Stomach (tissue), 8 donors: ENCODE measurements at regions not wholly inside any gene's neighbourhood (a gene's known extent, or its start where the extent isn't known, plus 50 kb on each side); places are given as distances from the start of the nearest gene placed in this dataset.

Experiments
- DNase-seq, 2 donors: peaks; one replicate each; pipeline versions ENCODE4 v3.0.0 to v3.0.0-alpha.2; 2013 to 2019
- H3K27ac ChIP-seq, 5 donors: fragments of 200-600 bp in 4 of 5; sonication (generic) in 4 of 5; one replicate each; pipeline ENCODE4 v1.5.1; 2013 to 2019; ENCODE audit warnings: mild to moderate bottlenecking in 1 of 5, moderate library complexity in 1 of 5
- H3K27me3 ChIP-seq, 3 donors: fragments of 200-600 bp; sonication (generic); one replicate each; pipeline ENCODE4 v1.5.1; 2017 to 2019; ENCODE audit warnings: mixed run types in 1 of 3
- H3K36me3 ChIP-seq, 4 donors: fragments of 200-600 bp; sonication (generic); 1 replicate in 3 of 4; 2 replicates in 1 of 4; pipeline ENCODE4 v1.5.1; 2016 to 2019
- H3K4me1 ChIP-seq, 4 donors: fragments of 200-600 bp; sonication (generic); one replicate each; pipeline ENCODE4 v1.5.1; 2016 to 2019
- H3K4me3 ChIP-seq, 4 donors: fragments of 200-600 bp; sonication (generic) in 3 of 4; one replicate each; pipeline ENCODE4 v1.5.1; 2016 to 2019; ENCODE audit warnings: mild to moderate bottlenecking in 1 of 4
- H3K9me3 ChIP-seq, 4 donors: fragments of 200-600 bp; sonication (generic); one replicate each; pipeline ENCODE4 v1.5.1; 2016 to 2019
- EP300 ChIP-seq: sonication (generic); formaldehyde crosslinking; IDR thresholded peaks from one replicate; pipeline ENCODE4 v1.6.1; 2017; ENCODE audit warnings: antibody characterized with exemption
- POLR2A ChIP-seq, 4 donors: fragments of 450-650 bp; IDR thresholded peaks; one replicate each; pipeline ENCODE4 v1.6.1; 2016; ENCODE audit warnings: antibody characterized with exemption in 4 of 4, control low read depth in 2 of 4, mild to moderate bottlenecking in 1 of 4, moderate library complexity in 1 of 4
- POLR2AphosphoS5 ChIP-seq, 3 donors: sonication (generic); formaldehyde crosslinking; IDR thresholded peaks; one replicate each; pipeline ENCODE4 v1.6.1; 2016; ENCODE audit warnings: antibody characterized with exemption in 3 of 3
- WGBS, 5 donors: extraction: QIAGEN DNeasy Blood & Tissue Kit in 3 of 5; methylation state at CpG; one replicate each; pipeline versions ENCODE4 v1.1.5 to v1.1.7; 2013 to 2018; 5-methylcytosine and 5-hydroxymethylcytosine counted together
- intact Hi-C: fragments of 100-400 bp; cut with DNase I; formaldehyde crosslinking; loops from one replicate; pipeline ENCODE4 v1.15.1; 2023; ENCODE audit warnings: low total_unique reads
- TF ChIP-seq, protein P1 (sequence below), 7 experiments: fragments of 450-650 bp in 4 of 7; fragments of 200-600 bp in 3 of 7; sonication (generic) in 3 of 7; IDR thresholded peaks; one replicate each; pipeline ENCODE4 v1.5.1; 2016 to 2019; ENCODE audit warnings: antibody characterized with exemption in 7 of 7, control low read depth in 2 of 7, mild to moderate bottlenecking in 1 of 7
- donor health status: healthy with polysubstance abuse.
- donor health status: Bipolar disorder and iron deficiency.
- donor health status: healthy.

DNA sequence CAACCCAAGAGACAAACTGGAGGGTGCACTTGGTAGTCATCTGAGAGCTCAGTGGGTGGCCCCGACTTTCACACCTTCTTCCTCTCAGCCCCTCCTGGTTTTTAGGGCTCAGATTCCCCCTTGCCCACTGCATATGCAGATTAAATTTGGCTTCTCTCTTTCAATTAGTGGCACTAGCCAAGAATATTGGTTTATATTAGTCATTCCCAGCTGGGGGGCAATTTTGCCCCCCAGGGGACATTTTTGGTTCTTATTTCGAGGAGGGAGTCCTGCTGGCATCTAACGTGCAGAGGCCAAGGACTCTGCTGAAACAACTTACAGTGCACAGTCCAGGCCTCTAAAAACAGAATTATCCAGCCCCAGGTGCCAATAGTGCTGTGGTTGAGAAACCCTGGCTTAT is 216.0 kb downstream of the RPS24 start:
- DNase-seq = no peak
- peaks cover 0 to 16% (median 9%) of the 10 kb centered on the region in 4 donors for H3K4me1 ChIP-seq
- no peak overlapping the region for H3K4me3 ChIP-seq
- no peaks in the 10 kb centered on the region for H3K27me3 ChIP-seq
- H3K27ac ChIP-seq = peak overlapping the region in 2 of 5 donors; percentile 14 to 76
- WGBS, 5 donors = 64 to 78% (median 67%) methylated on average over 3 of the region's 3 CpGs
- no peaks in the 10 kb centered on the region for H3K36me3 ChIP-seq
- intact Hi-C loops = no loop called here
- H3K9me3 ChIP-seq = no peaks in the 10 kb centered on the region
- TF ChIP-seq POLR2AphosphoS5 (IDR thresholded peaks at IDR 0.05) (no peak), EP300 (no peak), POLR2A (IDR thresholded peaks at IDR 0.05) (no peak)
- TF ChIP-seq, protein P1, sequence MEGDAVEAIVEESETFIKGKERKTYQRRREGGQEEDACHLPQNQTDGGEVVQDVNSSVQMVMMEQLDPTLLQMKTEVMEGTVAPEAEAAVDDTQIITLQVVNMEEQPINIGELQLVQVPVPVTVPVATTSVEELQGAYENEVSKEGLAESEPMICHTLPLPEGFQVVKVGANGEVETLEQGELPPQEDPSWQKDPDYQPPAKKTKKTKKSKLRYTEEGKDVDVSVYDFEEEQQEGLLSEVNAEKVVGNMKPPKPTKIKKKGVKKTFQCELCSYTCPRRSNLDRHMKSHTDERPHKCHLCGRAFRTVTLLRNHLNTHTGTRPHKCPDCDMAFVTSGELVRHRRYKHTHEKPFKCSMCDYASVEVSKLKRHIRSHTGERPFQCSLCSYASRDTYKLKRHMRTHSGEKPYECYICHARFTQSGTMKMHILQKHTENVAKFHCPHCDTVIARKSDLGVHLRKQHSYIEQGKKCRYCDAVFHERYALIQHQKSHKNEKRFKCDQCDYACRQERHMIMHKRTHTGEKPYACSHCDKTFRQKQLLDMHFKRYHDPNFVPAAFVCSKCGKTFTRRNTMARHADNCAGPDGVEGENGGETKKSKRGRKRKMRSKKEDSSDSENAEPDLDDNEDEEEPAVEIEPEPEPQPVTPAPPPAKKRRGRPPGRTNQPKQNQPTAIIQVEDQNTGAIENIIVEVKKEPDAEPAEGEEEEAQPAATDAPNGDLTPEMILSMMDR (IDR thresholded peaks at IDR 0.05) = no peak

DNA sequence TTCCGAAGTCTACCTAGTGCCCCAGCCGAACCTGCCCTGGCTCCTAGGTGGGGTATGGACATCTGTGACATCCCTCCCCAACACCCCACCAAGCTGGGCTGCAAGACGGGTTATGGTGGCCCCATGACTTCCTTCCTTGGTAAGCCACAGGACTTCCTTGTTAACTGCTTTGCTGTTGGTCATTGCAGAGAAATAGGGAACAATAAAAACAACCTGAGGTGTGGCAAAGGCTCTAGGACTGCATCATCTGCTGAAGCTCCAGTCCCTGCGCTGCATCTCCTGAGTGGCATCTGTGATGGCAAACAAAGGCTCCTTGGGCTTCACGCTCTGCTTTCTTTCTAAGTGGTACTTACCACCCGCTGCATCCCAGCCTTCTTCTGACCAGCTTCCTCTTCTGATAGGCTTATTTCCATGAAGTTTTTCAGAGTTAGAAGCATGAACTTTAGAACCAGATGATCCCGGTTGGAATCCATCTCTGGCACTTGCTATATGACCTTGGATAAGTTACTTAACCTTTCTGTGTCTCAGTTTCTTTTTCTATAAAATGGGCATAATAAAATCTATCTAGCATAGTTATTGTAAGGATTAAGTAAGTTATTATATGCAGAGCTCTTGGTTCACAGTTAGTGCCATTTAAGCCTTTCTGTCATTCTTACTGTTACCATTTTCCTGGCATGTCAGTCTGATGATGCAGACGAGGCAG is 216.8 kb downstream of the RPS24 start:
- DNase-seq = no peak
- H3K27me3 ChIP-seq = no peaks in the 10 kb centered on the region
- intact Hi-C loops = no loop called here
- H3K36me3 ChIP-seq = no peaks in the 10 kb centered on the region
- TF ChIP-seq POLR2AphosphoS5 (IDR thresholded peaks at IDR 0.05) = no peak
- TF ChIP-seq POLR2A (IDR thresholded peaks at IDR 0.05) = no peak
- no peak for TF ChIP-seq EP300
- TF ChIP-seq, protein P1 (IDR thresholded peaks at IDR 0.05) = no peak
- H3K9me3 ChIP-seq = no peaks in the 10 kb centered on the region
- no peak overlapping the region for H3K4me3 ChIP-seq
- H3K4me1 ChIP-seq = peaks cover 0 to 21% (median 9%) of the 10 kb centered on the region in 4 donors
- H3K27ac ChIP-seq = peak overlapping the region in 1 of 5 donors; percentile 31
- 73 to 82% (median 78%) methylated on average over 8 of the region's 8 CpGs for WGBS, 5 donors

DNA sequence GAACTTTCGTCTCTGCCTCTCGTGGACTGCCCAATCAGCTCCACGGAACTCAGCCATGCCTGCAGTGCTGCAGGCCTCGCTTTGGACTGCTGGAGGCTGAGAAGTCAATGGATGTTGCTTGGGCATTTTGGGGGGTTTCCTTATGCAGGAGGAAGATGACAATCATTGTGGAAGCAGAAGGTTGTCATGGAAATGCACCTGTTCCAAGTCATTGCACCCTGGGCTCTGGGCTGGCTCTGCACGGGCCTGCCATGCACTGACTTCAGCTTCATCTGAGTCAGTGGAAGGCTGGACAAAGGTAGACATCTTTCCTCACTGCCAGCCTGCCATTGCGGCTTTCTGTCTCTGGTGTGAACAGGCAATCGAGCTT is 217.3 kb downstream of the RPS24 start:
- Histone ChIP-seq H3K36me3 (no peaks in the 10 kb centered on the region), H3K27ac (peak overlapping the region in 1 of 5 donors; percentile 31), H3K4me3 (no peak overlapping the region), H3K4me1 (peaks cover 2 to 26% (median 9%) of the 10 kb centered on the region in 4 donors), H3K27me3 (no peaks in the 10 kb centered on the region), H3K9me3 (no peaks in the 10 kb centered on the region)
- DNase-seq = no peak
- 78 to 88% (median 82%) methylated on average over 4 to 7 of the region's 7 CpGs for WGBS, 5 donors
- intact Hi-C loops = no loop called here
- no peak for TF ChIP-seq POLR2AphosphoS5 (IDR thresholded peaks at IDR 0.05)
- TF ChIP-seq, protein P1 (IDR thresholded peaks at IDR 0.05) = no peak
- TF ChIP-seq EP300 = no peak
- TF ChIP-seq POLR2A (IDR thresholded peaks at IDR 0.05) = no peak

DNA sequence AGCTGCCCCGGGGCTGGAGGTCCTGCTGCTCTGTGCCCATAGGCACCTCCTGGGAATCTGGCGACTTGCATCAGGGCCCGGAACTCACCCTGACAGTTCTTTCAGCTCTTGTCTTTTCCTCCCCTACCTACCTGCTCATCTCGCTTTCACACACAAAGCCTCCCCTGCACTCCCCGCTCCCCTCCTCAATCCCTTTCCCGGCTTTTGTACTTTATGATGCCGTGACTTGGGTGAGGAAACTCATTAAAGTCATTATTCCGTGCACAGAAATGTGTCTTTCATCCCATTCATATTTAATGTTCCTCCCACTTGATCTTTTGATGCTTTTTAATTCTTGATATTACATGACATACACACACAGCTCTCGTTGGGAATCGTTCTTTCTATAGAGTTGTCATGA is 218.6 kb downstream of the RPS24 start:
- WGBS, 5 donors = 85 to 94% (median 92%) methylated on average over 10 of the region's 10 CpGs
- no peak overlapping the region for H3K27ac ChIP-seq
- intact Hi-C loops = no loop called here
- H3K9me3 ChIP-seq = no peaks in the 10 kb centered on the region
- H3K27me3 ChIP-seq = no peaks in the 10 kb centered on the region
- no peaks in the 10 kb centered on the region for H3K36me3 ChIP-seq
- no peak overlapping the region for H3K4me3 ChIP-seq
- no peak for TF ChIP-seq POLR2A (IDR thresholded peaks at IDR 0.05)
- no peak for TF ChIP-seq POLR2AphosphoS5 (IDR thresholded peaks at IDR 0.05)
- no peak for TF ChIP-seq EP300
- TF ChIP-seq, protein P1 (IDR thresholded peaks at IDR 0.05) = no peak
- DNase-seq = no peak
- peaks cover 6 to 35% (median 14%) of the 10 kb centered on the region in 4 donors for H3K4me1 ChIP-seq
